ENCODE measurements at regions not wholly inside any gene's neighbourhood (a gene's known extent, or its start where the extent isn't known, plus 50 kb on each side); places are given as distances from the start of the nearest gene placed in this dataset.

- no peak for DNase-seq (ENCODE audit: low read depth)
Observed at GRCh38 chr2:17068021-17068420, 402.4 kb upstream of the CYRIA start.

GRCh38 chr2:17065536-17065935 lies 399.9 kb upstream of the CYRIA start:
- no peak for DNase-seq (ENCODE audit: low read depth)

DNA sequence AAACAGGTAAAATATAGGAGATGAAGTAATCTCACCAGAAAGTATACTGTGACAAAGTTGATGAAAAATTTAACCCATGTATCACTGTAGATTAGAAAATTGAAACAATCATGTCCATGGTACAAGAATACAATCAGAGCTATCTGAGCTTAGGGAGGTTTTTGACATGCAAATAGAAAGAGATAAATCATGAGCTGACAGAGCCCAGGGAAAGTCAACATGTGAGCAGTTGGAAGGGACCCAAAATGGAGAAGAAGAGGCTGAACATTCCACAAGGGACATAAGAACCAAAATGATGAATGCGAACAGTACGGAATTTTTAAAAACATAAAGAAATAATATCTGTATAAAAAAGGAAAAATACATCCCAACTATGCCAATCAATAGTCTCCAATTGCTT lies 395.4 kb upstream of the CYRIA start:
- DNase-seq (ENCODE audit: low read depth): no peak

GRCh38 chr2:17059458-17059857 lies 393.8 kb upstream of the CYRIA start:
- no peak for DNase-seq (ENCODE audit: low read depth)

- no peak for DNase-seq (ENCODE audit: low read depth)
Observed at GRCh38 chr2:17058772-17059402, 393.3 kb upstream of the CYRIA start.

DNA sequence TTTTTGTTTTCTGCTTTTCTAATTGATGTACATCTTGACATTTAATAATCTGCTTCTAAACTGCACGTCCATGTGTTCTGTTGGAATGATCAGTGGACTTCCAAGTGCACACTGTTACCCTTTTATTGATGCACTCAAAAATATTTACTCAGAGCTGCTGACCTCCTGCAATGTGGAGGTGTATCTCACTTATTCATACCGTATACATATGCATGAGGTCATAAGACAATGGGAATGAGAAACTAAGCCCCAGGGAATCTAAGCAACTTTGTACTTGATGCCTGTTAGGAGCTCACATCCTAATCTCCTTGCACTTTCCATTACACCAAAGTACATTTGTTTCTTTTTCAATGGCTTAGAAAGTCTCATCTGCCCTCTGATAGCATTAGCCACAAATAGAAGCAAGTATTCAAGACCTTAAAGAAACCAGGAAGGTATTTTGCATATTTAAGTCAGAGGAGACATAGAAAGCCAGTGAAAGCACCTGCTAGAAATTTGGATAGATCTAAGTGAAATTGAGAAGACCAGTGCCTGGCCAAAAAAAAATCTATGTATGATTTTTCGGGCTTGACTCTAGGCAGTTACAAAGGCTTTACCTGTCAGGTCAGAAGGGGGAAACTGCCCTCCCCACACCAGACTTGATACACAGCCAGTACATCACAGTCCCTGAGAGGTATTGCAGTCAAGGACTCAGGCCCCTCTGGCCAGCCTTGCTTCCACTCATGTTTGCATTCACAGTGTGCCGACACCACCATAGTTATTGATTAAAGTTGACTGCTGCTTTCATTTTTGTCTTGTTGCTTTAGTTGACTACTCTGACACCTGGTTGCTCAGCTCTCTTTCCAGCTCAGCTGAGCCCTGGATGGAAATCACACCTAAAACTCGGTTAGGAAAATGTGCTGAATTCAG lies 391.7 kb upstream of the CYRIA start:
- no peak for DNase-seq (ENCODE audit: low read depth)

GRCh38 chr2:17056236-17056635 lies 390.6 kb upstream of the CYRIA start:
- DNase-seq (ENCODE audit: low read depth): no peak

DNA sequence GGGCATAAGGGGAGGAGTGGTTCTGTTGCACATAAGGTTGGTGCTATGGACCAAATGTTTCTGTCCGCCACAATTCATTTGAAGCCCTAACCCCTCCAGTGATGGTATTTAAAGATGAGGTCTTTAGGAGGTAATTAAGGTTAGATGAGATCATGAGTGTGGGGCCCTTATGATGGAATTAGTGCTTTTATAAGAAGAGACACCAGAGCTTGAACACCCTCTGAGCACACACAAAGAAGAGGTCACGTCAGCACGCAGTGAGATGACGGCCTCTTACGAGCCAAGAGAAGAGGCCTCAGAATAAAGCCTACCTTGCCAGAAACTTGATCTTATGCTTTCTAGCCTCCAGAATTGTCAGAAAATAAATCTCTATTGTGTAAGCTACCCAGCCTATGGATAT lies 386.4 kb upstream of the CYRIA start:
- DNase-seq (ENCODE audit: low read depth): no peak

- DNase-seq (ENCODE audit: low read depth): no peak
Observed at GRCh38 chr2:17051538-17051937, 385.9 kb upstream of the CYRIA start.

DNA sequence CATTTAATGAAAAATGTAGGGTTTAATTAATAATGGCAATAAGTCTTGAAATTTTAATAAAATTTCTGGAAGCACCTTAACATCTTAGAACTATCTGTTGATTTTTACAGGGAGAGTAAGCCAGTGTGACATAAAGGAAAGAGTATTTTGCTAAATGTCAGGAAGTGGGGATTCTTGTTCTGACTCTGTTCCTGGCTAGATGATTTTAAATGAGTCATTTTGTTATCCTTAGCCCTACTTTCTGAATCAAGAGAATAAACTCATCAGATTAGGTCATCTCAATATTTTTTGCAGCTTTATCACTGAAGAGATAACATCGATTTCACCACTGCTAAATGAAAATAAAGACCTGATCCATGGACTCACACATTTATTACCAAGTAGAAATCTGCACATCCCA lies 377.5 kb upstream of the CYRIA start:
- DNase-seq (ENCODE audit: low read depth): no peak

DNA sequence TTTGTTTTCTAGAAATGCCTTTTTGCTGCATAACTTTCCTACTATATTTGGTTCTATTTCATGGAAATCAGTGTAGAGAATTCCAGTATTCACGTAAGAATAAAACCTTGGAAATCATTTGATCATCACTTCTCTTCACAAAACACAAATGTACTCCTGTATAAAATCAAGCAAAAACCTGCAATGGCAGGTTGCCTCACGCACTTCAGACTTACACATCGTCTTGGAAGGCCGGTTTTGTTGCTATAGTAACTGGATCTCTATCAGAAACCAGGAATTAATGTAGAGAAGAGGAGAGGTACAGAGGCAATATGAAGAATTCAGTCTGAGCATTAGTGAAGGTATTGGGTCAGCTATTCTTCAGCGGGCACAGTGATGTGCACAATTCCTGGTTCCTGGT lies 370.7 kb upstream of the CYRIA start:
- DNase-seq (ENCODE audit: low read depth): no peak

- DNase-seq (ENCODE audit: low read depth): no peak
Observed at GRCh38 chr2:17035010-17035409, 369.4 kb upstream of the CYRIA start.

GRCh38 chr2:17030047-17030446 lies 364.4 kb upstream of the CYRIA start:
- DNase-seq (ENCODE audit: low read depth): no peak

GRCh38 chr2:17012297-17012696 lies 346.7 kb upstream of the CYRIA start:
- DNase-seq (ENCODE audit: low read depth): no peak

DNA sequence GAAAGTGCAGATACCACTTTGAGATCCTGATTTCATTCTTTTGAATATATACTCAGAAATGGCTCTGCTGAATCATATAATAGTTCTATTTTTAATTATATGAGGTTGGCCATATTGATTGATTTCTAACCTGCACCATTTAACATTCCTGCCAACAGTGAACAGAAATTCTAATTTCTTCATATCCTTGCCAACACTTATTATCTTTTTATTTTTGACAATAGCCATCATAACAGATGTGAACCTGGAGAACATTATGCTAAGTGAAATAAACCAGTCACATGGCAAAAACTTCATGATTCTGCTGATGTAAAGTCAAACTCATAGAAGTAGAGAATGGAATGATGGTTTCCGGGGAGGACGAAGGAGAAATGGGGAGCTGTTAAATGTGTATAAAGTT lies 344.5 kb upstream of the CYRIA start:
- DNase-seq (ENCODE audit: low read depth): no peak

GRCh38 chr2:17000184-17000482 lies 334.5 kb upstream of the CYRIA start:
- DNase-seq (ENCODE audit: low read depth): no peak

GRCh38 chr2:16999347-17000183 lies 333.9 kb upstream of the CYRIA start:
- DNase-seq (ENCODE audit: low read depth): no peak

GRCh38 chr2:16978301-16978700 lies 312.7 kb upstream of the CYRIA start:
- no peak for DNase-seq (ENCODE audit: low read depth)

- DNase-seq (ENCODE audit: low read depth): no peak
Observed at GRCh38 chr2:16974688-16975087, 309.1 kb upstream of the CYRIA start.

DNA sequence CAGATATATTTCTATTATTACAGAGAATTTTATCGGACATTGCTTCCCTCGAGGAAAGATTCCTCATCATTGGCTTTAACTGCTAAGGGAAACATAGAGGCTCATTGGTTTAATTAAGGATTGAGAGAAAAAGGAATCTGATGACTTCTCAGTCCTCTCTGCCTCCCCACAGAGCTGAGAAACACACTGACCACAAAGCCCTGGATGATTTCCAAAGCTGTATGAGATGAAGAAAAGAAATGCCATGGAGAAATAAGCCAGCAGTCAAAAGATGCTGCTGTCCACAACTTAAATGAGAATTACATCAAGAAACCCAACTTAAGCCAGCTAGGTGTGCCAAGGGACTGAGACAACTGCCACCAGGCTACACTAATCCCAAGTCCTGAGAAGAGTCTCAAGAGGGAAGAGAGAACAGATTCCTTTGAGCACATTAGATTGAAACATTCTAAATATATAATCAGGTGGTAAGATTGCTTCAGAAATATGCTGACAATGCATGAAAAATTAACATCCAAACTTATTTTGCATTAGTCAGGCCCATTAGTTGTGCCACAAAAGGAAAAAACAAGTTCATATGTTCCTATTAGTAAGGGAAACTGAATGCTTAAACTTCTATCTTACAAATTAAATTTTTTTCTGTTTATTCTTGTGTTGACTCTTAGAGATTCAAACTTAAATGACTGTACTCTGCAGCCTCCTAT lies 308.1 kb upstream of the CYRIA start:
- no peak for DNase-seq (ENCODE audit: low read depth)

DNA sequence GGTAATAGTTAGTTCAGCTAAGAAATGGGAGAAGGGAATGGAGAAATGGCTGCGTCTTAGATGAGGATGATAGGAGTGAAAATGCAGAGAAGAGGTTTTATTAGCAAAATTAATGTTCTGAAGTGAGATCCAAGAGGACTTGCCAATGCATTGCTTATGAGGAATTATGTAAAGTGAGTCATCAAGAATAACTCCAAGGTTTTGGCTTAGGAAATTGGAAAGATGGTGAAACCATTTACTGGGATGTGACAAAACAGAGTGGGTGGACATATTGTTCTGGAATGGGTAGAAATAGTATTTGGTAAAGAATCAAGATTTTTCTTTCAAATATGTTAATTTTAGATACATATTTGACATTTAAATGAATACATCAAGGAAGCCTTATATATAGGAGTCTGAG lies 306.6 kb upstream of the CYRIA start:
- DNase-seq (ENCODE audit: low read depth): no peak

DNA sequence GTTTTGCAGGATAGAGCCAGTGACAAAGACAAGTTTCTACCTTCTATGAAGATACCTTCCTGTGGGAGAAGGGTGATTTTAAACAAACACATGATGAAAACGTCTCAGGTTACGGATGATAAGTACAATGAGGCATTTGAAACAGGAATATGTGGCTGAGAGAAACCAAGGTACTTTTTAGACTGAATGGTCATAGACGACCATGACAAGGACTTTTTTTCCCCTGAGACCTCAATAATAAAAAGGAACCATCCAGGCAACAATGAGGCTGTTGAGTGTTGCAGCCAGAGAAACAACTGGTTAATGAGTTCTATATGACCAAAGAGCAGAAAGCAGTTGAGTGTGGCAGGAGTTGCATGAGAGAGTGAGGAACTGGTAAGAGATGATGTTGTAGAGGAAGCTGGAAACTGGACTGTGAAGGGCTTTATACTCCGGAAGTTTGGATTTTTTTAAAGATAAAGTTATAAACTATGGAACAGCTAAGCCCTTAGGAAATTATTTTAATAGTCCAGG lies 306.1 kb upstream of the CYRIA start:
- no peak for DNase-seq (ENCODE audit: low read depth)
